IPS-18a (cell line): ENCODE measurements at regions not wholly inside any gene's neighbourhood (a gene's known extent, or its start where the extent isn't known, plus 50 kb on each side); places are given as distances from the start of the nearest gene placed in this dataset.
"Not testable (repeated sequence)": the region's sequence is repeated elsewhere in the genome, so short reads cannot be mapped to it uniquely, and the experiment has no call there.

Experiments used
- H3K27ac ChIP-seq: one replicate; pipeline ENCODE4 v1.5.1; 2013; ENCODE audit warnings: low read length
- H3K27me3 ChIP-seq: one replicate; pipeline ENCODE4 v1.6.1; 2013; ENCODE audit warnings: mild to moderate bottlenecking, low read length; ENCODE audit not compliant: control insufficient read depth, insufficient read depth
- H3K36me3 ChIP-seq: one replicate; pipeline ENCODE4 v1.6.1; 2013; ENCODE audit warnings: low read depth, low read length; ENCODE audit not compliant: control insufficient read depth
- H3K4me1 ChIP-seq: one replicate; pipeline ENCODE4 v1.6.1; 2013; ENCODE audit warnings: low read depth, low read length; ENCODE audit not compliant: control insufficient read depth
- H3K4me3 ChIP-seq: one replicate; pipeline ENCODE4 v1.5.1; 2013; ENCODE audit warnings: low read length
- H3K9ac ChIP-seq: one replicate; pipeline ENCODE4 v1.6.1; 2013; ENCODE audit warnings: mild to moderate bottlenecking, low read length, moderate library complexity
- H3K9me3 ChIP-seq: one replicate; pipeline ENCODE4 v1.6.1; 2013; ENCODE audit warnings: low read depth, low read length; ENCODE audit not compliant: control insufficient read depth

GRCh38 chr3:39605837-39606236 lies 138.4 kb downstream of the MOBP start:
- H3K4me1 ChIP-seq: peaks cover 4% of the 10 kb centered on the region
- no peak overlapping the region for H3K27ac ChIP-seq
- no peaks in the 10 kb centered on the region for H3K27me3 ChIP-seq
- H3K9ac ChIP-seq: no peak overlapping the region
- H3K9me3 ChIP-seq: no peaks in the 10 kb centered on the region
- no peaks in the 10 kb centered on the region for H3K36me3 ChIP-seq
- H3K4me3 ChIP-seq: no peak overlapping the region

- Histone ChIP-seq H3K9me3 (no peaks in the 10 kb centered on the region), H3K9ac (no peak overlapping the region), H3K4me3 (no peak overlapping the region), H3K36me3 (no peaks in the 10 kb centered on the region), H3K27ac (no peak overlapping the region), H3K27me3 (no peaks in the 10 kb centered on the region), H3K4me1 (no peaks in the 10 kb centered on the region)
Observed at GRCh38 chr3:39626198-39626597, 158.7 kb downstream of the MOBP start.

GRCh38 chr3:39631136-39631535 lies 163.7 kb downstream of the MOBP start:
- Histone ChIP-seq H3K9me3 (no peaks in the 10 kb centered on the region), H3K27ac (no peak overlapping the region), H3K4me1 (no peaks in the 10 kb centered on the region), H3K27me3 (no peaks in the 10 kb centered on the region), H3K36me3 (no peaks in the 10 kb centered on the region), H3K4me3 (no peak overlapping the region), H3K9ac (no peak overlapping the region)

- Histone ChIP-seq H3K9me3 (no peaks in the 10 kb centered on the region), H3K4me1 (peaks cover 10% of the 10 kb centered on the region), H3K27ac (no peak overlapping the region), H3K9ac (no peak overlapping the region), H3K36me3 (no peaks in the 10 kb centered on the region), H3K27me3 (no peaks in the 10 kb centered on the region), H3K4me3 (no peak overlapping the region)
Observed at GRCh38 chr3:39637807-39638206, 170.3 kb downstream of the MOBP start.

DNA sequence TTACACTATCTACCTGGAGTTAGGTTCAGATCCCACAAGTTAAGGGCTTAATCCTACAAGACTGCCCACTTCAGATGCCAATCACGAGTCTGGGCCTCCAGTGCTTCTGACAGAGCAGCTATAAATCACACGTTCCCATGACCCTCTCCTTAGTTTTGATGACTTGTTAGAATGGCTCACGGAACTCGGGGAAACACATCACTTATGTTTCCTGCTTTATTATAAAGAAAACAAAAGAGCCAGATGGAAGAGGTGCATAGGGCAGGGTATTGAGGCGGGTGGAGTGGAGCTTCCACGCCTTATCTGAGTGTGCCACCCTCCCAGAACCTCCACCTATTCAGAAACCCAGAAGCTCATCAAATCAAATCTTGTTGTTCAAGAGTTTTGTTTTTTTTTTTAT lies 170.8 kb downstream of the MOBP start:
- Histone ChIP-seq H3K4me3 (no peak overlapping the region), H3K27ac (no peak overlapping the region), H3K4me1 (peaks cover 10% of the 10 kb centered on the region), H3K9me3 (no peaks in the 10 kb centered on the region), H3K9ac (no peak overlapping the region), H3K36me3 (no peaks in the 10 kb centered on the region), H3K27me3 (no peaks in the 10 kb centered on the region)

GRCh38 chr3:39639344-39640236 lies 169.8 kb upstream of the MYRIP start:
- peaks cover 10% of the 10 kb centered on the region for H3K4me1 ChIP-seq
- H3K4me3 ChIP-seq: no peak overlapping the region
- no peaks in the 10 kb centered on the region for H3K36me3 ChIP-seq
- no peaks in the 10 kb centered on the region for H3K9me3 ChIP-seq
- H3K27ac ChIP-seq: no peak overlapping the region
- no peak overlapping the region for H3K9ac ChIP-seq
- H3K27me3 ChIP-seq: no peaks in the 10 kb centered on the region

- H3K9ac ChIP-seq: no peak overlapping the region
- H3K4me3 ChIP-seq: no peak overlapping the region
- H3K27ac ChIP-seq: no peak overlapping the region
- no peaks in the 10 kb centered on the region for H3K9me3 ChIP-seq
- H3K4me1 ChIP-seq: peaks cover 10% of the 10 kb centered on the region
- no peaks in the 10 kb centered on the region for H3K27me3 ChIP-seq
- H3K36me3 ChIP-seq: no peaks in the 10 kb centered on the region
Observed at GRCh38 chr3:39641274-39641673, 168.1 kb upstream of the MYRIP start.

DNA sequence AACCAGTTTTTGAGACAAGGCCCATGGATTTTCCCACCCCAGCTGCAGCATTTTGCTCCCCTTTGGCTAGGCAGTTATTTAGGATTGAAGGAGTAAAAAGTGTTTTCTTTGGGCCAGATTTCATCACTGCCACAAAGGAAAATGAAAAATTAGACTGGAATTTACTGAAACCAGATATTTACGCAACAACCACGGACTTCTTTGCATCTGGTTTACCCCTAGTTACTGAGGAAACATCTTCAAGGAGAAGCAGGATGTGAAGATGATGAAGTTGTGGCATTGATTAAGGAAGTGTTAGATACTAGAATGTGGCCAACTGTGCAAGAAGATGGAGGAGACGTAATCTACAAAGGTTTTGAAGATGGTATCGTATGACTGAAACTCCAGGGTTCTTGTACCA lies 165.2 kb upstream of the MYRIP start:
- Histone ChIP-seq H3K9me3 (no peaks in the 10 kb centered on the region), H3K27me3 (no peaks in the 10 kb centered on the region), H3K36me3 (no peaks in the 10 kb centered on the region), H3K9ac (no peak overlapping the region), H3K27ac (no peak overlapping the region), H3K4me1 (peaks cover 7% of the 10 kb centered on the region), H3K4me3 (no peak overlapping the region)

DNA sequence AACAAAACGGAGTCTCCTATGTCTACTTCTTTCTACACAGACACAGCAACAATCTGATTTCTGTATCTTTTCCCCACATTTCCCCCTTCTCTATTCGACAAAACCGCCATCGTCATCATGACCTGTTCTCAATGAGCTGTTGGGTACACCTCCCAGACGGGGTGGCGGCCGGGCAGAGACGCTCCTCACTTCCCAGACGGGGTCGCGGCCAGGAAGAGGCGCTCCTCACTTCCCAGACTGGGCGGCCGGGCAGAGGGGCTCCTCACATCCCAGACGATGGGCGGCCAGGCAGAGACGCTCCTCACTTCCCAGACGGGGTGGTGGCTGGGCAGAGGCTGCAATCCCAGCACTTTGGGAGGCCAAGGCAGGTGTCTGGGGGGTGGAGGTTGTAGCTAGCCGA lies 158.2 kb upstream of the MYRIP start:
- H3K9me3 ChIP-seq, H3K27me3 ChIP-seq, H3K36me3 ChIP-seq, H3K27ac ChIP-seq, H3K9ac ChIP-seq, H3K4me1 ChIP-seq, H3K4me3 ChIP-seq: not testable (repeated sequence)

GRCh38 chr3:39651993-39652739 lies 157.2 kb upstream of the MYRIP start:
- Histone ChIP-seq H3K36me3 (no peaks in the 10 kb centered on the region), H3K9ac (no peak overlapping the region), H3K4me3 (no peak overlapping the region), H3K27ac (no peak overlapping the region), H3K4me1 (no peaks in the 10 kb centered on the region), H3K27me3 (no peaks in the 10 kb centered on the region), H3K9me3 (no peaks in the 10 kb centered on the region)

GRCh38 chr3:39655718-39656117 lies 153.7 kb upstream of the MYRIP start:
- H3K9ac ChIP-seq, H3K36me3 ChIP-seq, H3K27me3 ChIP-seq, H3K4me1 ChIP-seq, H3K9me3 ChIP-seq, H3K27ac ChIP-seq, H3K4me3 ChIP-seq: not testable (repeated sequence)

DNA sequence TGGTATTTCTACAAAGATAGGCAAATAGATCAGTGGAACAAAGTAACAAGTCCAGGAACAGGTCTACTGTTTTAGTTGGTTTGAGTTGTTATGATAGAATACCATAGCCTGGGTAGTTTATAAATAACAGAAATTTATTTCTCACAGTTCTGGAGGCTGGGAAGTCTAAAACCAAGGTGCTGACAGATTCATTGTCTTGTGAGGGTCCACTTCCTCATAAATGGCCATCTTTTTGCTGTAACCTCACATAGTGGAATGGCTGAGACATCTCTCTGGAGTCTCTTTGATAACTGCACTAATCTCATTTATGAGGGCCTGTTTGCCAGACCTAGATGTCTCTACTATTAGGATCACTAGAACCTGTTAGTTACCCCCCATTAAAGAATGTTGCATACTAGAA lies 152.3 kb upstream of the MYRIP start:
- no peak overlapping the region for H3K9ac ChIP-seq
- H3K27me3 ChIP-seq: no peaks in the 10 kb centered on the region
- H3K27ac ChIP-seq: no peak overlapping the region
- no peak overlapping the region for H3K4me3 ChIP-seq
- H3K4me1 ChIP-seq: no peaks in the 10 kb centered on the region
- H3K9me3 ChIP-seq: no peaks in the 10 kb centered on the region
- no peaks in the 10 kb centered on the region for H3K36me3 ChIP-seq
